H1 (cell line): ENCODE measurements at regions not wholly inside any gene's neighbourhood (a gene's known extent, or its start where the extent isn't known, plus 50 kb on each side); places are given as distances from the start of the nearest gene placed in this dataset.
A peak's percentile ranks its signal among the peaks of the same experiment; 100 is the strongest.
"Not testable (repeated sequence)": the region's sequence is repeated elsewhere in the genome, so short reads cannot be mapped to it uniquely, and the experiment has no call there.

Source experiments
- CTCF ChIA-PET: fragments of 300-600 bp; sonication (Branson Sonifier 250); formaldehyde crosslinking; loops from one replicate; lab custom pipeline; 2021; ENCODE audit not compliant: partially characterized antibody; lab: Charles Lee
- POLR2A ChIA-PET: fragments of 300-600 bp; sonication (Branson Sonifier 250); formaldehyde crosslinking; loops from one replicate; lab custom pipeline; 2021; ENCODE audit warnings: inconsistent platforms; ENCODE audit not compliant: partially characterized antibody; lab: Charles Lee
- DNase-seq, 2 experiments: peaks; one replicate each; pipeline versions ENCODE4 v3.0.0 to v3.0.0-alpha.2; 2010 to 2022; ENCODE audit warnings: low spot score in 2 of 2, low read depth in 1 of 2, mixed read lengths in 1 of 2
- FAIRE-seq: peaks from 2 replicates; lab custom pipeline; 2011; peaks lifted over from hg19 to GRCh38; lab: Jason Lieb, UNC
- H2AFZ ChIP-seq: 2 replicates; pipeline ENCODE4 v1.8.1; 2012; ENCODE audit warnings: low read length, inconsistent platforms
- H2AK5ac ChIP-seq: 2 replicates; pipeline ENCODE4 v1.6.1; 2013; ENCODE audit warnings: low read depth, low read length
- H2BK120ac ChIP-seq: replicated peaks from 2 replicates; pipeline ENCODE3; 2013; ENCODE audit warnings: low read depth, low read length, inconsistent platforms
- H2BK12ac ChIP-seq: 2 replicates; pipeline ENCODE4 v1.6.1; 2013; ENCODE audit warnings: low read depth, low read length
- H2BK15ac ChIP-seq: 2 replicates; pipeline ENCODE4 v1.6.1; 2013; ENCODE audit warnings: low read length
- H2BK20ac ChIP-seq: 2 replicates; pipeline ENCODE4 v1.6.1; 2013; ENCODE audit warnings: low read length
- H2BK5ac ChIP-seq: 2 replicates; pipeline ENCODE4 v1.6.1; 2013; ENCODE audit warnings: low read depth, low read length
- H3K14ac ChIP-seq: 2 replicates; pipeline ENCODE4 v1.6.1; 2013; ENCODE audit warnings: inconsistent platforms; ENCODE audit not compliant: insufficient read length
- H3K18ac ChIP-seq: 2 replicates; pipeline ENCODE4 v1.6.1; 2013; ENCODE audit warnings: low read length; ENCODE audit errors: extremely low read depth
- H3K23ac ChIP-seq: 2 replicates; pipeline ENCODE4 v1.6.1; 2013; ENCODE audit warnings: inconsistent platforms; ENCODE audit not compliant: insufficient read length
- H3K23me2 ChIP-seq: 2 replicates; pipeline ENCODE4 v1.6.1; 2013; ENCODE audit warnings: low read depth, low read length
- H3K27ac ChIP-seq: 2 replicates; pipeline ENCODE4 v1.6.1; 2011; ENCODE audit warnings: low read depth, low read length, inconsistent platforms
- H3K27me3 ChIP-seq, 4 experiments: replicated peaks in 1 of 4; 1 replicate in 1 of 4; 2 replicates in 3 of 4; pipeline versions ENCODE4 v1.6.1 to v1.8.1; 2011 to 2013; ENCODE audit warnings: low read length in 3 of 4, mild to moderate bottlenecking in 3 of 4, inconsistent platforms in 2 of 4, mixed read lengths in 2 of 4, moderate library complexity in 1 of 4; ENCODE audit not compliant: control insufficient read depth in 3 of 4, insufficient read depth in 3 of 4; ENCODE audit errors: extremely low read depth in 1 of 4
- H3K36me3 ChIP-seq, 4 experiments: 2 replicates each; pipeline versions ENCODE4 v1.6.1 to v1.8.1; 2011 to 2013; ENCODE audit warnings: mild to moderate bottlenecking in 4 of 4, low read length in 3 of 4, moderate library complexity in 2 of 4, control low read depth in 1 of 4, inconsistent platforms in 1 of 4; ENCODE audit not compliant: insufficient read depth in 4 of 4, control insufficient read depth in 2 of 4
- H3K4ac ChIP-seq: replicated peaks from 2 replicates; pipeline ENCODE3; 2013; ENCODE audit warnings: low read length, low read depth, mixed read lengths, inconsistent platforms; ENCODE audit not compliant: insufficient read length
- H3K4me1 ChIP-seq, 4 experiments: replicated peaks in 1 of 4; 1 replicate in 1 of 4; 2 replicates in 3 of 4; pipeline versions ENCODE4 v1.6.1 to v1.8.1; 2011 to 2013; ENCODE audit warnings: low read length in 3 of 4, inconsistent platforms in 2 of 4, mixed read lengths in 1 of 4; ENCODE audit not compliant: insufficient read depth in 4 of 4, control insufficient read depth in 3 of 4
- H3K4me2 ChIP-seq, 2 experiments: 2 replicates each; pipeline versions ENCODE4 v1.6.1 to v1.8.1; 2011 to 2013; ENCODE audit warnings: low read depth in 2 of 2, low read length in 2 of 2, control low read depth in 1 of 2, inconsistent platforms in 1 of 2, mild to moderate bottlenecking in 1 of 2; ENCODE audit not compliant: insufficient read depth in 1 of 2
- H3K4me3 ChIP-seq, 4 experiments: fragments of 200-600, 300-600 bp in 1 of 4; sonication (generic), shearing (Covaris generic), sonication (Bioruptor Twin) in 1 of 4; 2 replicates each; pipeline versions ENCODE4 v1.5.1 to v1.8.1; 2011 to 2016; ENCODE audit warnings: low read length in 4 of 4, low read depth in 3 of 4, control low read depth in 2 of 4, inconsistent platforms in 2 of 4, mild to moderate bottlenecking in 2 of 4, mixed read lengths in 1 of 4, moderate library complexity in 1 of 4; ENCODE audit not compliant: insufficient read depth in 2 of 4; ENCODE audit errors: extremely low read depth in 1 of 4
- H3K56ac ChIP-seq: replicated peaks from 2 replicates; pipeline ENCODE3; 2013; ENCODE audit warnings: low read depth, mild to moderate bottlenecking, mixed read lengths, low read length, inconsistent platforms; ENCODE audit not compliant: insufficient read length
- H3K79me1 ChIP-seq: 2 replicates; pipeline ENCODE4 v1.6.1; 2013; ENCODE audit warnings: low read depth, low read length, control low read depth
- H3K79me2 ChIP-seq, 2 experiments: 2 replicates each; pipeline versions ENCODE4 v1.6.1 to v1.8.1; 2012 to 2013; ENCODE audit warnings: low read length in 2 of 2, mild to moderate bottlenecking in 2 of 2, inconsistent platforms in 1 of 2; ENCODE audit not compliant: insufficient read depth in 2 of 2, control insufficient read depth in 1 of 2
- H3K9ac ChIP-seq, 4 experiments: replicated peaks in 1 of 4; 1 replicate in 1 of 4; 2 replicates in 3 of 4; pipeline versions ENCODE4 v1.6.1 to v1.8.1; 2011 to 2013; ENCODE audit warnings: low read depth in 3 of 4, low read length in 3 of 4, control low read depth in 2 of 4, mild to moderate bottlenecking in 2 of 4, moderate library complexity in 2 of 4, inconsistent platforms in 1 of 4; ENCODE audit errors: extremely low read depth in 1 of 4
- H3K9me3 ChIP-seq, 2 experiments: 2 replicates each; pipeline versions ENCODE4 v1.6.1 to v1.8.1; 2012 to 2013; ENCODE audit warnings: mild to moderate bottlenecking in 2 of 2, moderate library complexity in 2 of 2, control low read depth in 1 of 2, inconsistent platforms in 1 of 2, low read depth in 1 of 2, low read length in 1 of 2, mixed read lengths in 1 of 2; ENCODE audit not compliant: insufficient read depth in 2 of 2
- H4K20me1 ChIP-seq, 2 experiments: replicated peaks in 1 of 2; 2 replicates each; pipeline versions ENCODE3 to v1.8.1; 2011 to 2013; ENCODE audit warnings: inconsistent platforms in 2 of 2, low read length in 2 of 2, mild to moderate bottlenecking in 1 of 2; ENCODE audit not compliant: insufficient read depth in 2 of 2, control insufficient read depth in 1 of 2
- H4K5ac ChIP-seq: 2 replicates; pipeline ENCODE4 v1.6.1; 2013; ENCODE audit warnings: low read length, low read depth, mixed read lengths, inconsistent platforms; ENCODE audit not compliant: insufficient read length
- H4K8ac ChIP-seq: 2 replicates; pipeline ENCODE4 v1.8.0; 2013; ENCODE audit warnings: mild to moderate bottlenecking, moderate library complexity, low read length, inconsistent platforms; ENCODE audit not compliant: insufficient read depth; ENCODE audit errors: extremely low read depth
- H4K91ac ChIP-seq: replicated peaks from 2 replicates; pipeline ENCODE3; 2013; ENCODE audit warnings: low read length, mixed read lengths, inconsistent platforms; ENCODE audit not compliant: insufficient read length
- ASH2L ChIP-seq: fragments of 200-600, 300-600 bp; sonication (generic); IDR thresholded peaks from one replicate; pipeline ENCODE4 v1.7.1; 2017; ENCODE audit warnings: low read length
- CHD2 ChIP-seq: IDR thresholded peaks from 2 replicates; pipeline ENCODE4 v1.6.1; 2012; ENCODE audit warnings: low read length, improper control_type of control experiment
- E2F6 ChIP-seq: IDR thresholded peaks from 2 replicates; pipeline ENCODE4 v1.6.1; 2012; ENCODE audit warnings: inconsistent platforms
- MAX ChIP-seq: IDR thresholded peaks from 2 replicates; pipeline ENCODE4 v1.6.1; 2012; ENCODE audit warnings: inconsistent platforms
- NRF1 ChIP-seq: IDR thresholded peaks from 2 replicates; pipeline ENCODE4 v1.6.1; 2011; ENCODE audit warnings: mild to moderate bottlenecking, low read depth, low read length, improper control_type of control experiment
- WGBS, 2 experiments: shearing (Covaris generic) in 1 of 2; methylation state at CpG; one replicate each; pipeline versions ENCODE4 v1.1.6 to v1.1.7; 2013 to 2015; ENCODE audit warnings: low lambda C conversion rate in 2 of 2, mixed read lengths in 2 of 2, inconsistent platforms in 1 of 2, low coverage in 1 of 2, missing lambda C conversion rate in 1 of 2; ENCODE audit not compliant: insufficient replicate concordance in 2 of 2, insufficient coverage in 1 of 2, insufficient read length in 1 of 2; ENCODE audit errors: extremely low coverage in 1 of 2, missing lambda C conversion rate in 1 of 2; 5-methylcytosine and 5-hydroxymethylcytosine counted together

DNA sequence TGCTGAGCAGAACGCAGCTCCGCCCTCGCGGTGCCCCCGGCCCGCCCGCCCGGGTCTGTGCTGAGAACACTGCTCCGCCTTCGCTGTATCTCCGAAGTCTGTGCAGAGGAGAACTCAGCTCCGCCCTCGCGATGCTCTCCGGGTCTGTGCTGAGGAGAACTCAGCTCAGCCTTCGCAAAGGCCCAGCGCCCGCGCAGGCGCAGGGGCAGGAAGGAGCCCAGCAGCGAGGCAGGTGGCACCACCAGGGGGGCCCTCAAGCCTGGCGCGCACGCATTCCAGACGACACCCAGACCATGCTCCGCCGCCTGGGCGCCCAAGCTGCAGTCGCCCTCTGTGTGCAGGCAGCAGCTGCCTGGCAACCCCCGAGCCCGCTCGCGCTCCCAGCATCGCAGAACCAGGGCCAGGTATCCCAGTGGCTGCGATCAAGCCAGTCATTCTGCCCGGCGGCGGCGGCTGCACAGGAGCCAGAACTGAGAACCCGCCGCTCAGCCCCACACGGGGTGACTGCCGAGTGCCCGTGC, 64.1 kb upstream of the GPR39 start:
- H2BK15ac ChIP-seq, H3K36me3 ChIP-seq, H2BK120ac ChIP-seq, H2BK20ac ChIP-seq, H3K4me1 ChIP-seq, H2BK5ac ChIP-seq, H3K9me3 ChIP-seq, H3K27me3 ChIP-seq, H2AFZ ChIP-seq, H3K79me1 ChIP-seq, H3K18ac ChIP-seq, H3K56ac ChIP-seq, H3K4ac ChIP-seq, H3K23ac ChIP-seq, H2BK12ac ChIP-seq, H3K23me2 ChIP-seq, H4K5ac ChIP-seq, FAIRE-seq, H2AK5ac ChIP-seq, H3K27ac ChIP-seq, H3K79me2 ChIP-seq, H3K14ac ChIP-seq, H4K91ac ChIP-seq, H3K9ac ChIP-seq, H4K20me1 ChIP-seq: not testable (repeated sequence)
- peak overlapping the region; percentile 29 to 60 (median 36) for H3K4me3 ChIP-seq
- CTCF ChIA-PET = interaction anchor here (0.6 to 0.9 kb wide), 2 partner anchors 15 to 324 kb away, joined by 3 read pairs; no protein-coding TSS in a partner anchor
- peak overlapping the region; percentile 93 for H4K8ac ChIP-seq
- POLR2A ChIA-PET = interaction anchor here (0.6 kb wide), 1 partner anchor 209 kb away, joined by 4 read pairs; no protein-coding TSS in a partner anchor
- DNase-seq = peak; percentile 39 to 78
- peak overlapping the region; percentile 69 to 73 for H3K4me2 ChIP-seq
- TF ChIP-seq MAX (peak; percentile 62), NRF1 (peak; percentile 54), CHD2 (0 out of 2 replicates have a peak, but pooled peaks have one; percentile 46), ASH2L (peak; percentile 34), E2F6 (peak; percentile 35; the same call in 1 of the 2 replicates)
- 7% methylated on average over 40 of the region's 44 CpGs; no CpG with 5 or more reads in 1 of the 2 experiments for WGBS, 2 experiments
